Breast epithelium (tissue), 3 donors: ENCODE measurements at regions not wholly inside any gene's neighbourhood (a gene's known extent, or its start where the extent isn't known, plus 50 kb on each side); places are given as distances from the start of the nearest gene placed in this dataset.

Source experiments
- POLR2A ChIP-seq: fragments of 450-650 bp; IDR thresholded peaks from one replicate; pipeline ENCODE4 v1.6.1; 2016; ENCODE audit warnings: antibody characterized with exemption, mild to moderate bottlenecking, moderate library complexity
- TF ChIP-seq, protein P1 (sequence below), 3 donors: fragments of 450-650 bp; IDR thresholded peaks; one replicate each; pipeline ENCODE4 v1.5.1; 2016 to 2017; ENCODE audit warnings: antibody characterized with exemption in 3 of 3, mild to moderate bottlenecking in 3 of 3, moderate library complexity in 3 of 3

DNA sequence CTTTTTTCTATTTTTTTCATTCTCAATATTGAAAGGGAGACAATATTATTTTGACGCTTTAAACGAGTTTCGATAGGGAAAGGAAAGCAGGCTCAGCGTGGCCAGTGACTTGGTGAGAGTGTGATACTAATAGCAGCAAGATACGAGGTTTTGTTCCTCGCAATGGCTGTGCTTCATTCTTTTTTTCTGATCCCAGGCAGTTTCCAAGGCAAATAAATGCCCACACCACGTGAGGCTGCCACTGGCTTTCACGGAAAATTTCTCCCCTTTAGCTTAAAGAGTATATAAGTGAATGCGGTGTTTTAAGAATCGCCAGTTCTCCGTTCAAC lies 196.4 kb upstream of the ZNF184 start:
- TF ChIP-seq, protein P1, sequence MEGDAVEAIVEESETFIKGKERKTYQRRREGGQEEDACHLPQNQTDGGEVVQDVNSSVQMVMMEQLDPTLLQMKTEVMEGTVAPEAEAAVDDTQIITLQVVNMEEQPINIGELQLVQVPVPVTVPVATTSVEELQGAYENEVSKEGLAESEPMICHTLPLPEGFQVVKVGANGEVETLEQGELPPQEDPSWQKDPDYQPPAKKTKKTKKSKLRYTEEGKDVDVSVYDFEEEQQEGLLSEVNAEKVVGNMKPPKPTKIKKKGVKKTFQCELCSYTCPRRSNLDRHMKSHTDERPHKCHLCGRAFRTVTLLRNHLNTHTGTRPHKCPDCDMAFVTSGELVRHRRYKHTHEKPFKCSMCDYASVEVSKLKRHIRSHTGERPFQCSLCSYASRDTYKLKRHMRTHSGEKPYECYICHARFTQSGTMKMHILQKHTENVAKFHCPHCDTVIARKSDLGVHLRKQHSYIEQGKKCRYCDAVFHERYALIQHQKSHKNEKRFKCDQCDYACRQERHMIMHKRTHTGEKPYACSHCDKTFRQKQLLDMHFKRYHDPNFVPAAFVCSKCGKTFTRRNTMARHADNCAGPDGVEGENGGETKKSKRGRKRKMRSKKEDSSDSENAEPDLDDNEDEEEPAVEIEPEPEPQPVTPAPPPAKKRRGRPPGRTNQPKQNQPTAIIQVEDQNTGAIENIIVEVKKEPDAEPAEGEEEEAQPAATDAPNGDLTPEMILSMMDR (IDR thresholded peaks at IDR 0.05) = no peak
- TF ChIP-seq POLR2A = no peak
